Transverse colon (tissue), 4 donors: ENCODE measurements at regions not wholly inside any gene's neighbourhood (a gene's known extent, or its start where the extent isn't known, plus 50 kb on each side); places are given as distances from the start of the nearest gene placed in this dataset.

Experiments
- EP300 ChIP-seq: sonication (generic); formaldehyde crosslinking; IDR thresholded peaks from one replicate; pipeline ENCODE4 v1.6.1; 2017; ENCODE audit warnings: antibody characterized with exemption, low read depth
- POLR2AphosphoS5 ChIP-seq, 3 donors: sonication (generic); formaldehyde crosslinking; IDR thresholded peaks; one replicate each; pipeline ENCODE4 v1.6.1; 2016; ENCODE audit warnings: antibody characterized with exemption in 3 of 3
- TF ChIP-seq, protein P1 (sequence below), 5 experiments: fragments of 200-600 bp in 3 of 5; fragments of 450-650 bp in 2 of 5; sonication (generic) in 3 of 5; IDR thresholded peaks; 1 replicate in 2 of 5; 2 replicates in 3 of 5; pipeline ENCODE4 v1.5.1; 2016 to 2017; ENCODE audit warnings: antibody characterized with exemption in 5 of 5, inconsistent platforms in 3 of 5, mild to moderate bottlenecking in 2 of 5, moderate library complexity in 1 of 5

DNA sequence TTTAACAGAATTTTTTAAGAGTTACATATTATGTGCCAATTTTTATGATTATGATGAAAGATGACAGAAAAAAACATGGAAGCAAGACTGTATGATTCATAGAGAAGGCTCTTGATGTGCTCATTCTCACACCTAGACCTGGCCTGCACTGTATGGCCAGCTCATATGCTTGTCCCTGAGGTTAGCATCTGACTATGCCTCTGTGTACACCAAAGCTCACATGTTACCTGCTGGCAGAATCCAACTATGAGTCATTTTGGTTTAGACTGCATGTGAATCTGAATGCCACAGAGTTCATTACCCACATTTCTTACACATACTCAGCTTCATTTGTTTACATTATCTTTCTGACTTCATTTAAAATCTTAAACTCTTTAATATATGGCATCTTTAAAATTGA is 139.0 kb downstream of the DSC3 start:
- TF ChIP-seq, protein P1, sequence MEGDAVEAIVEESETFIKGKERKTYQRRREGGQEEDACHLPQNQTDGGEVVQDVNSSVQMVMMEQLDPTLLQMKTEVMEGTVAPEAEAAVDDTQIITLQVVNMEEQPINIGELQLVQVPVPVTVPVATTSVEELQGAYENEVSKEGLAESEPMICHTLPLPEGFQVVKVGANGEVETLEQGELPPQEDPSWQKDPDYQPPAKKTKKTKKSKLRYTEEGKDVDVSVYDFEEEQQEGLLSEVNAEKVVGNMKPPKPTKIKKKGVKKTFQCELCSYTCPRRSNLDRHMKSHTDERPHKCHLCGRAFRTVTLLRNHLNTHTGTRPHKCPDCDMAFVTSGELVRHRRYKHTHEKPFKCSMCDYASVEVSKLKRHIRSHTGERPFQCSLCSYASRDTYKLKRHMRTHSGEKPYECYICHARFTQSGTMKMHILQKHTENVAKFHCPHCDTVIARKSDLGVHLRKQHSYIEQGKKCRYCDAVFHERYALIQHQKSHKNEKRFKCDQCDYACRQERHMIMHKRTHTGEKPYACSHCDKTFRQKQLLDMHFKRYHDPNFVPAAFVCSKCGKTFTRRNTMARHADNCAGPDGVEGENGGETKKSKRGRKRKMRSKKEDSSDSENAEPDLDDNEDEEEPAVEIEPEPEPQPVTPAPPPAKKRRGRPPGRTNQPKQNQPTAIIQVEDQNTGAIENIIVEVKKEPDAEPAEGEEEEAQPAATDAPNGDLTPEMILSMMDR (IDR thresholded peaks at IDR 0.05), result no peak
- TF ChIP-seq EP300 (no peak), POLR2AphosphoS5 (IDR thresholded peaks at IDR 0.05) (no peak)
